ENCODE measurements at regions not wholly inside any gene's neighbourhood (a gene's known extent, or its start where the extent isn't known, plus 50 kb on each side); places are given as distances from the start of the nearest gene placed in this dataset.
A peak's percentile ranks its signal among the peaks of the same experiment; 100 is the strongest.

DNA sequence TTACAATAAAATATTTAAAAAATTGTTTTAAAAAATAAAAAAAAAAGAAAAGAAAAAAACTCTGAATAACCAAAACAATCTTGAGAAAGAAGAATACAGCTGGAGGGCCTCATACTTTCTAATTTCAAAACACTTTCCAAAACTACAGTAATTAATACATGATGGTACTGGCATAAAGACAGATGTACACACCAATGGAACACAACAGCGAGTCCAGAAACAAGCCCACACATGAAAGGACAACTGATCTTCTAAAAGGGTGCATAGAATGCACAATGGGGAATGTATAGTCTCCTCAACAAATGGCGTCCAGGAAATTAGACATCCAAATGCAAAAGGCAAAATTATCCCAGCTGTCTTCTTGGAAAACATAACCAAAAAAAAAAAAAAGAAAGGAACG, 99.6 kb downstream of the LURAP1L start:
- DNase-seq = peak; percentile 46

DNA sequence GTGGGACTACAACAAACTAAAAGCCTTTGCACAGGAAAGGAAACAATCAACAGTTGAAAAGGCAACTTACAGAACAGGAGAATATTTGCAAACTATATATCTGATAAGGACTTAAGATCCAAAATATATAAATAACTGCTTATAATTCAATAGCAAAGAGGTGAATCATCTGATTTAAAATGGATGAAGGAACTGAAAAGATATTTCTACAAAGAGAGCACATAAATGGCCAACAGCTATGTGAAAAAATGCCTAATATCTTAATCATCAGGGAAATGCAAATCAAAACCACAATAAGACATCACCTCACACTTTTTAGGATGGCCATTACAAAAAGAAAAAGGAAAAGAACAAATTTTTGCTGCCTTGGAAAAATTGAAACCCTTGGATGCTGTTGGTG, 100.4 kb downstream of the LURAP1L start:
- DNase-seq = no peak

DNA sequence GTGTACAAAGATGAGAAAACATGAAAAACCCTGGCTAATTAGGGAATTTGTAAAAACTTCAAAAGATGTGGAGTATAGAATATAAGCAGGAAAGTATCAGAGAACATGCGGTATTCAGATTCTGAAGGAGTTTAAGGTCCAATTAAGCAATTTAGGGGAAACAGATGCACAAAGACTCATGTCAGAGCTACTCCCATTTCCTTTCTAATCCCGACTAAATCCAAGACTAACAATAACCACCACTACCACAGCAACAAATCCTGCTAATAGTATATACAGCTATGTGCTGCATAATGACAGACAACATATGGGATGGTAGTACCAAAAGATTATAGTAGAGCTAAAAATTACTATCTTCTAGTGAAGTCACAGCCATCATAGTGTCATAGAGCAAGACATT, 102.1 kb downstream of the LURAP1L start:
- DNase-seq = no peak

DNA sequence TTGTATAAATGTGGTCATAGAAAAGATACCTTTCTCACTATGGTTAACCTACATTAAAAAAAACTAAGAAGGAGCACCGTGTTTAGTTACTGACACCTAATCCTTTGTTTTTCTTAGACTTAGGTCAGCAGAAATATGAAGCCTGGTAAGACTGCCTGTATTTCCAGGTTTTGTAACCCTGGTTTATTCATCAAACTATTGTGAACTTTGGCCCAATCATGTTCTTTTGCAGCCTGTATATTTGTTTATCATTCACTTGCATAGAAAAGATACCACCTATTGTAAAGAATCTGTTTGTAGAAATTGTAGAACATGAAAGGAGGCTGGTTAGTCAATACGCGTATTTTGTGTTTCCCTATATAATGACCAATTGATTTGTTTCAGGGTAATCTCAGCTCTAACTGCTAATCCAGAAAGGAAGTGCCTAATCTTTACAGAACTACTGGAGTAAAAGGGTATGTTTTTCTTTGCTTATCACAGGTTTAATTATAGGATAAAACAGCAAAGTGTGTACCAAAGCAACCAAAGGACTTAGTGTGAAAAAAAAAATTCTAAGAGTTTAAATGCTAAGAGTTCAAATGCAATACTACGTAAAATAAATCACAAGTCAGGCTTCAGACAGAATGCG, 103.6 kb downstream of the LURAP1L start:
- no peak for DNase-seq

GRCh38 chr9:12879961-12880360, 105.1 kb downstream of the LURAP1L start:
- no peak for DNase-seq

DNA sequence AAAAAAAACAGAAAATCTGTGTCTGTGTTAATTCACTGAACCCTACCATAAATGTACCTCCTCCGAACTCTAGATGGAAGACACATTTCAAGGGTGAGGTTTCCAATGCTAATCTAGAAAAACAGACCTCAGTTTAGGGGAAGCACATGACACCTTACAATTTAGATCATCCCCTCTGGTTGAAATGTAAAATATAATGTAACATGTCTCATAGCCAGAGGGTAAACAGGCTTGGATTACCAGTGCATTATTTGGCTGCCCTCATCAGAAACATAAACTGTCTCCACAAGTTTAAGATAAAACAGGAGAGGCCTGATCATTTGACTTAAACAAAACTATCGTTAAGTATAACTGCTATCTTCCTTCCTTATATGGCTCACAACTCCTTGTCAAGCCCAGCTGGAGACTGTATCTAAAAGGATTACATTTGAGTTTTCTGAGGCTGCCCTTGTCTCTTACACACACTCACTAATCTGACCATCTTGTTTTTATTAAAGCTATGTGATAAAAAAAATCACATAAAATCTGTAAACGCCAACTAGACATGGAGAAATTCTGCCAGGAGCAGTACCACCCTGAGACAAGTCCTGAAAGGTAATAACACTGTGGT, 105.7 kb downstream of the LURAP1L start:
- DNase-seq = no peak

- no peak for DNase-seq
Observed at GRCh38 chr9:12882430-12882829, 107.6 kb downstream of the LURAP1L start.

GRCh38 chr9:12884736-12885395, 110.0 kb downstream of the LURAP1L start:
- DNase-seq = peak; percentile 34

- DNase-seq = no peak
Observed at GRCh38 chr9:12889402-12890106, 114.7 kb downstream of the LURAP1L start.

- DNase-seq = no peak
Observed at GRCh38 chr9:12891588-12891987, 116.8 kb downstream of the LURAP1L start.

- no peak for DNase-seq
Observed at GRCh38 chr9:12903316-12903715, 128.5 kb downstream of the LURAP1L start.

DNA sequence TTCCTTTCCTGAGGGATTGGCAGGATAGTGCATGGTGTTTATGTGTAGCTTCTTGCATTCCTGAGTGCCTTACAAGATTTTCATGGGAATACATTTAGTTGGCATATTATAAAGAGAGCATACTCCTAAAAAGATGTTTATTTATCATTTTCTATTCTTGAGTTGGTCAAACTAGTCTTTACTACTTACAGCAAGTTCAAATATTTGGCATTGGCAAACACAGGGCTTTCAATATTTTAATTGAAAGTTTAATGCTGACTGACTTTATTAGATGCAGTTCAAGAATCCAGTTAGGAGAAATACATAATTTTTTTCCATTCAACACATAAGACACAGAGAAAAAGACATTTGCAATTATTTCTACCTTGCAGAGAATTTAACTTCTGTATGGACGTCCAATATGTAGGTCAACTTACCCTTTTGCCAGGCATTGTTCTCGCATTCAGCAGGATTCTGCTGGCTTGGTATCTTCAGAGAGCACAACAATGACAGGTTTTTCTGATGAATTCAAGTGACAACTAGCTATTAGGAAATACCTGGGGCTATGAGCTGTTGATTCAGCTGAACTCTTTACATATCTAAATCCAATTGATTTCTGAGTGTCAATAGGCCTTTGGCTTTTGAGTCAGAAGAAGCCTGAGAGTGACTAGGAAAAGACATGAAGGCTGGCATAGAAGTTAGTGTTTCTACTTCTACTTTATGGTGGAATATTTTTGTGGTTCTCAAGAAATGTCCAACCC, 129.6 kb downstream of the LURAP1L start:
- DNase-seq = no peak

- no peak for DNase-seq
Observed at GRCh38 chr9:12906646-12907045, 131.8 kb downstream of the LURAP1L start.

DNA sequence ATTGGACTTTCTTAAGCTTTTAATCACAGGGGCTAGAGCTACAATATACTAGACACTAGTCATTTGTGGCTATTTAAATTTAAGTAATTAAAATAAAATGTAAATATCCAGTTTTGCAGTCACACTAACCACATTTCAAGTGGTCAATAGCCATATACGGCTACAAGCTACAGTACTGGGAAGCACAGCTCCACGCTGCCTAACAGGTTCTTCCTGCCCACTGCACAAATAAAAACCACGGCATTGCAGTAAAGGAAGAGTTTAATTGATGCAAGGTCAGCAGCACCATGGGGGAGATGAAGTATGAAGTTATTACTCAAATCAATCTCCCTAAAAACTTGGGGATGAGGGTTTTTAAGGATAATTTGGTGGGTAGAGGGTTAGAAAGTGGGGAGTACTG, 134.1 kb downstream of the LURAP1L start:
- DNase-seq = no peak

DNA sequence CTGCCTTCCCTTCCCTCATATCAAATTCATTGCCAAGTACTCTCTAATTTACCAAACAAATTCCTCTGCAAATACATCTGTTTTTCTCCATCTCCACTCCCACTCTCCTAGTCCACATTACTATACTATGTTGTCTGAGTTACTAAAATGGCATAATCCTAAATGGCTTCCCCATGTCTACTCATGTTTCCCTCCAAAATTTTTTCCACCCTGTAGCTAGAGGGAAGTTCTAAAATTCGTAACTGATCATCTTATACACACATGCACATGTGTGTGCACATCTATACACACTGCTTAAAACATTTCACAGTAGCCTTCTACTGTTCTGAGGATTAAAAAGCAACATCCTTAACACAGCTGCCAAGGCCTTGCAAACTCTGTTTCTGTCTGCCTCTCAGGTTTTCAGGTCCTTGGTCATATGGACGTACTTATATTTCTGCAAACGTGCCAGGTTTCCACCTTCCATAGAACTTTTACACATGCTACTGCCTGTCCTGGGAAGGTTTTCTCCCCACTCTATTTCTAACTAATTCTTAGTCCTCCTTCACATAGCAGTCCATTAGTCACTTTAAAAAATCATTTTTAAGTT, 140.6 kb downstream of the LURAP1L start:
- no peak for DNase-seq

- no peak for DNase-seq
Observed at GRCh38 chr9:12916042-12916441, 141.2 kb downstream of the LURAP1L start.

DNA sequence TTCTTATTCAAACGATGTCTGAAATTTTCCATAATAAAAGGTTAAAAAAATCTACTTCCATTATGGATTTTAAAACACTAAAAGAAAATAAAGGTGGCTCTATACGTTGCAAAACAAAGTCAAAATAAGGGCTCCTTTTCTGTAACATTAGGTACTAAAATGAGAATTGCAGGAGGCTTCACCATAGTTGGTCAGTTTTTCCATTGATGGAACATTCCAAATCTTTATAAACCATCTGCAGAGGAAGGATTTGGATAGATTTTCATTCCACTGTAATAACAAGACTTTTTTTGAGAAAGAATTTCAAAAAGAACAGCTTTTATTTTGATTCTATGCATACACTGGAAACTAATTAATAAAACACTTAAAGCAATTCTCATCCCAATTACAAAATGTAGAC, 145.6 kb downstream of the LURAP1L start:
- no peak for DNase-seq

- DNase-seq = no peak
Observed at GRCh38 chr9:12921621-12922020, 146.8 kb downstream of the LURAP1L start.

DNA sequence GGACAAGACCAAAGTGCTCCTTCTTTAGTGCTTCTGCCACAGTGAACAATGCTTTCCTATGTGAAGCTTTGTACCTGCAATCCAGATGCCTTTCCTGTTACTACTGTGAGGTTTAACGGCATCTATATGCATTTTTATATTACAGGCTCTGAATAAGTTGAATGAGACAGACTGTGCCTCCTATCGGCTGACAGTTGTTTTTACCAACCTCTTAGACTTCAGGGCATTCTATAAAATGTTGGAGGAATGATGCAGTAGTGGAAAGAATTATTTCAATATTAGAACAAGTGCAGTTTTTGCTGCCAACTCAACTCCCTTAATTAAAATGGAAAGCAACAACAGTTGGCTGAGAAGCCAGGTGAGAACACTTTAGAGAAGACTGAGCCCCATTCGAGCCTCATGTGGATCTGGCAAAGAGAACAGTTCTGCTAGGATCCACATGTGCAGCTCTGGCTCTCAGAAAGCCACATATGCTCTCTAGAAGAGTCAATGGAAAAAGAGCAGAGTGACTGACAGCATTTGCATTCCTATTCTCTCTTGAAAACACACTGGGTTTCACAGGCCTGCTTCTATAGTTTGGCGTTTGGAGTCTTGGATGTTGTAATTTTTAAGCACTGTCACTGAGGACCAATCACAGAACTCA, 147.5 kb downstream of the LURAP1L start:
- no peak for DNase-seq

DNA sequence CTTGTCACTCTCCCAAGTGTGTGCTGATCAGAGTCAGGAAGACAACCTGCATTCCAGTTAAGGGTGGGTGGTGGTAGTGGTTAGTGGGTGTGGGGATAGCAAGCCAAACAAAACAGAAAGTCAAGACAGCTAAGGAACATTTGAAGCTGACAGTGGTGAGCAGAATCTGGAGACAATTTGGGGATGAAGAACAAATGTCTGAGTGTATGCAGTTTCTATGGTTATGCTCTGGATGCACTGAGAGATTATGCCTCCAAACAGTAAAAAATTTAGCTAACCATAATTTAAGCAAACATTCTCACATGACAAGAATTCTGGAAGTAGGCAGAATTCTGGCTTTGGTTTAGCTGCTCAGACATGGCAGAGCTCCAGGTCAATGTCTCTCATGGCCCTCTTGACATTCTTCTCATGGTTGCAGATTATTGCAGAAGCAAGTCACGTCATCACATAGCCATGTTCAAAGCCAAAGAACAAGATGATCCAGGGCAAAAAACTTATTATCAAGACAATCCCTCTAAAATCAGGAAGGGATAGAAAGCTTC, 148.7 kb downstream of the LURAP1L start:
- DNase-seq = no peak

DNA sequence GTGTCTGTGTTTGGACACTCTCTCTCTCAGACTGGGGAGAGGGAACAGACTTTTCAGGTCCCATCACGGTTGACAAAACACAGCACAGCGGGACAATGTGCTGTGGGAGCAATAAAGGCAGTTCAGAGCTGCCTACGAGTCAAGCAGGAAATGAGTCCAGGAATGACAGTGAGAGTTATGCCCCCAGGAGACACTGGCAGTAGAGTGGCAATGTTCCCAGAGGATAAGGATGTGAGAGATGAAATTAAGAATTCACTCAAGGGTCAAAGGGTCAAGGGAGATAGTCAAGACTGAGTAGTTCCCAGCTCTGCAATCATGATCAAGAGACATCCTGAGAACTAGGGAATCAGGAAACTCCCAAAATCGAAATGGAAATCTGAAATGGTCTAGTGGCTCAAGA, 156.1 kb downstream of the LURAP1L start:
- no peak for DNase-seq

- no peak for DNase-seq
Observed at GRCh38 chr9:12933957-12934356, 159.1 kb downstream of the LURAP1L start.

All from NCI-H1105 treated with DMSO at 0.1 percent for 48 hours (cell line).